Erythroblast (primary cell): ENCODE measurements at regions not wholly inside any gene's neighbourhood (a gene's known extent, or its start where the extent isn't known, plus 50 kb on each side); places are given as distances from the start of the nearest gene placed in this dataset.

Experiments used
- GATA1 ChIP-seq: IDR thresholded peaks from 2 replicates; pipeline ENCODE4 v1.6.1; 2011; ENCODE audit warnings: low read depth, mild to moderate bottlenecking, control low read depth, low read length, moderate library complexity
- POLR2A ChIP-seq: IDR thresholded peaks from 2 replicates; pipeline ENCODE4 v1.6.1; 2011; ENCODE audit warnings: mild to moderate bottlenecking, low read length

GRCh38 chr15:96783746-96784145 lies 453.2 kb downstream of the NR2F2 start:
- TF ChIP-seq POLR2A (no peak), GATA1 (no peak)
